ENCODE measurements at regions not wholly inside any gene's neighbourhood (a gene's known extent, or its start where the extent isn't known, plus 50 kb on each side); places are given as distances from the start of the nearest gene placed in this dataset.

- Histone ChIP-seq H3K27me3 (ENCODE audit: insufficient read depth, low read length) (no peaks in the 10 kb centered on the region), H3K4me1 (ENCODE audit: control insufficient read depth in 1 of 2, insufficient read depth in 2 of 2, low read length in 2 of 2) (no peaks in the 10 kb centered on the region), H3K4me2 (ENCODE audit: low read length) (no peak overlapping the region), H3K9me3 (ENCODE audit: control insufficient read depth in 1 of 2, insufficient read depth in 1 of 2, low read depth in 1 of 2, low read length in 2 of 2) (peaks cover 18 to 27% of the 10 kb centered on the region in 2 experiments; a peak in 2 of 4 replicates), H3K9me2 (ENCODE audit: insufficient read depth) (no peaks in the 10 kb centered on the region), H3K27ac (ENCODE audit: low read depth, low read length) (no peak overlapping the region), H4K20me1 (ENCODE audit: insufficient read depth) (no peaks in the 10 kb centered on the region), H3K9ac (ENCODE audit: low read length) (no peak overlapping the region), H3K79me2 (ENCODE audit: insufficient read depth, low read length) (no peaks in the 10 kb centered on the region), H3K4me3 (replicated peaks in 1 of 2; ENCODE audit: low read depth in 1 of 2, low read length in 2 of 2) (no peak overlapping the region), H2AFZ (ENCODE audit: low read depth, low read length, poor library complexity, severe bottlenecking) (no peak overlapping the region), H3K36me3 (ENCODE audit: control insufficient read depth in 1 of 2, insufficient read depth in 2 of 2, low read length in 2 of 2) (no peaks in the 10 kb centered on the region)
- ChIA-PET CTCF (no interaction called here), RAD21 (ENCODE audit: low non-redundant PET in 1 of 2, low total read pairs in 2 of 2, uncharacterized antibody in 2 of 2, unreplicated experiment in 2 of 2) (no interaction called here), POLR2A (no interaction called here)
- intact Hi-C loops (cut with micrococcal nuclease): no loop called here
- ATAC-seq (no peak), DNase-seq (ENCODE audit: low read depth, low spot score) (no peak)
- TF ChIP-seq ZFX (IDR thresholded peaks at IDR 0.05): no peak
- TF ChIP-seq FOSL1 (IDR thresholded peaks at IDR 0.05; ENCODE audit: low read depth): no peak
- TF ChIP-seq POLR2AphosphoS5 (IDR thresholded peaks at IDR 0.05; ENCODE audit: low read depth, low read length): no peak
- TF ChIP-seq YY1 (IDR thresholded peaks at IDR 0.05; ENCODE audit: extremely low read depth, insufficient replicate concordance, low read depth, low read length): no peak
- no peak for TF ChIP-seq SRF (IDR thresholded peaks at IDR 0.05; ENCODE audit: low read depth)
- TF ChIP-seq CTCF (IDR thresholded peaks at IDR 0.05 in 2 of 3, conservative IDR thresholded peaks at IDR 0.05 in 1 of 3; ENCODE audit: borderline replicate concordance in 1 of 3, insufficient read depth in 1 of 3, low read depth in 2 of 3, low read length in 2 of 3): no peak
- TF ChIP-seq RAD21 (IDR thresholded peaks at IDR 0.05; ENCODE audit: low read depth): no peak
- BruUV-seq (replicated peaks): no TSS peak
Measured at GRCh38 chr19:56934438-56935090, 94.0 kb upstream of the PEG3 start.

DNA sequence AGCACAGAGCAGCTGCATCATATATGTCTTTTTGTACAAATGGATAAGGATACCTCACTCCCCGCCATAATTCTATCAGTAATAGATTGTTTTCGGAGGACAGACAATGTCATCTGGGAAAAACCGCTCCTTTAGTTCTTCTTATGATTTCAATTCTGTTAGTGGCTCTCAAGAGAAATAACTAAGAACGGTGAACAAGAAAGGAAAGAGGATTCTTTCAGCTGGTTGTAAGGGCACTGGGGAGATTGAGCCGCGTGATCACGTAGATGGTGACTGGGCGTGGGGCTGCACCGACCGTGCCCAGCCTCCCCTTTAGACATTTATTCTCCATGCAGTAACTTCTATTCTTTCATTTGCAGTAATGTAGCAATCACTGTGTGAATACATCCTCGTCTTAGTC lies 99.4 kb upstream of the PEG3 start:
- CTCF ChIA-PET: no interaction called here
- no peak for ATAC-seq
- RAD21 ChIA-PET (ENCODE audit: low non-redundant PET in 1 of 2, low total read pairs in 2 of 2, uncharacterized antibody in 2 of 2, unreplicated experiment in 2 of 2): no interaction called here

More for the DNA sequence above, 99.4 kb upstream of the PEG3 start:
- H3K4me2 ChIP-seq (ENCODE audit: low read length): no peak overlapping the region
- no peaks in the 10 kb centered on the region for H3K36me3 ChIP-seq (ENCODE audit: control insufficient read depth in 1 of 2, insufficient read depth in 2 of 2, low read length in 2 of 2)
- H3K9ac ChIP-seq (ENCODE audit: low read length): no peak overlapping the region
- no peaks in the 10 kb centered on the region for H4K20me1 ChIP-seq (ENCODE audit: insufficient read depth)
- no peaks in the 10 kb centered on the region for H3K79me2 ChIP-seq (ENCODE audit: insufficient read depth, low read length)
- POLR2A ChIA-PET: no interaction called here
- TF ChIP-seq, protein P1, sequence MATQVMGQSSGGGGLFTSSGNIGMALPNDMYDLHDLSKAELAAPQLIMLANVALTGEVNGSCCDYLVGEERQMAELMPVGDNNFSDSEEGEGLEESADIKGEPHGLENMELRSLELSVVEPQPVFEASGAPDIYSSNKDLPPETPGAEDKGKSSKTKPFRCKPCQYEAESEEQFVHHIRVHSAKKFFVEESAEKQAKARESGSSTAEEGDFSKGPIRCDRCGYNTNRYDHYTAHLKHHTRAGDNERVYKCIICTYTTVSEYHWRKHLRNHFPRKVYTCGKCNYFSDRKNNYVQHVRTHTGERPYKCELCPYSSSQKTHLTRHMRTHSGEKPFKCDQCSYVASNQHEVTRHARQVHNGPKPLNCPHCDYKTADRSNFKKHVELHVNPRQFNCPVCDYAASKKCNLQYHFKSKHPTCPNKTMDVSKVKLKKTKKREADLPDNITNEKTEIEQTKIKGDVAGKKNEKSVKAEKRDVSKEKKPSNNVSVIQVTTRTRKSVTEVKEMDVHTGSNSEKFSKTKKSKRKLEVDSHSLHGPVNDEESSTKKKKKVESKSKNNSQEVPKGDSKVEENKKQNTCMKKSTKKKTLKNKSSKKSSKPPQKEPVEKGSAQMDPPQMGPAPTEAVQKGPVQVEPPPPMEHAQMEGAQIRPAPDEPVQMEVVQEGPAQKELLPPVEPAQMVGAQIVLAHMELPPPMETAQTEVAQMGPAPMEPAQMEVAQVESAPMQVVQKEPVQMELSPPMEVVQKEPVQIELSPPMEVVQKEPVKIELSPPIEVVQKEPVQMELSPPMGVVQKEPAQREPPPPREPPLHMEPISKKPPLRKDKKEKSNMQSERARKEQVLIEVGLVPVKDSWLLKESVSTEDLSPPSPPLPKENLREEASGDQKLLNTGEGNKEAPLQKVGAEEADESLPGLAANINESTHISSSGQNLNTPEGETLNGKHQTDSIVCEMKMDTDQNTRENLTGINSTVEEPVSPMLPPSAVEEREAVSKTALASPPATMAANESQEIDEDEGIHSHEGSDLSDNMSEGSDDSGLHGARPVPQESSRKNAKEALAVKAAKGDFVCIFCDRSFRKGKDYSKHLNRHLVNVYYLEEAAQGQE (IDR thresholded peaks at IDR 0.05; ENCODE audit: low read depth): no peak
- no peaks in the 10 kb centered on the region for H3K9me2 ChIP-seq (ENCODE audit: insufficient read depth)
- no peak overlapping the region for H3K4me3 ChIP-seq (replicated peaks in 1 of 2; ENCODE audit: low read depth in 1 of 2, low read length in 2 of 2)
- H3K4me1 ChIP-seq (ENCODE audit: control insufficient read depth in 1 of 2, insufficient read depth in 2 of 2, low read length in 2 of 2): no peaks in the 10 kb centered on the region
- no TSS peak for BruUV-seq (replicated peaks)
- intact Hi-C loops (cut with micrococcal nuclease): no loop called here
- H3K27ac ChIP-seq (ENCODE audit: low read depth, low read length): no peak overlapping the region
- H3K27me3 ChIP-seq (ENCODE audit: insufficient read depth, low read length): no peaks in the 10 kb centered on the region
- peaks cover 22 to 26% of the 10 kb centered on the region in 2 experiments; a peak in 2 of 4 replicates for H3K9me3 ChIP-seq (ENCODE audit: control insufficient read depth in 1 of 2, insufficient read depth in 1 of 2, low read depth in 1 of 2, low read length in 2 of 2)
- no peak for DNase-seq (ENCODE audit: low read depth, low spot score)
- H2AFZ ChIP-seq (ENCODE audit: low read depth, low read length, poor library complexity, severe bottlenecking): no peak overlapping the region
